ENCODE measurements at regions not wholly inside any gene's neighbourhood (a gene's known extent, or its start where the extent isn't known, plus 50 kb on each side); places are given as distances from the start of the nearest gene placed in this dataset.
"Not testable (repeated sequence)": the region's sequence is repeated elsewhere in the genome, so short reads cannot be mapped to it uniquely, and the experiment has no call there.

DNA sequence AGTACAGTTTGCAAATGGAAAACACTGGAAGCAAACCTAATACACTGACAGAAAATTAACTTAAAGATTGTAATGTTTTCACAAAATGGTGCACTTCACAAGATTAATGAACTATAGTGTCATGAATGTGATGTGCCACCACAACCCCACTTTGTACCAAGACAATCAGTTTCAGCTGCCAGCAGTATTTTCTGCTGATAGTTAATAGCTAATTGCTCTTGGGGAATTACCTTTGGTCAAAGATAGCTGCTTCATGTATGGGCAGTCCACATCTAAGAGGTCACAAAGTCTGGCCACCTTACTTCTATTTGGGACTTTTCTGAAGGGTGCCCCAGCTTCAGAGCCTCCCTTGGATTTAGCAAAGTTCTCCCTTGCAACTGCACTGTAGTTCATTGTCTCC, 254.0 kb downstream of the CALCRL start:
- Histone ChIP-seq H3K27ac (no peak overlapping the region), H3K4me1 (peaks cover 0 to 4% (median 0%) of the 10 kb centered on the region in 4 donors), H3K9me3 (no peaks in the 10 kb centered on the region), H3K4me3 (no peak overlapping the region), H3K27me3 (no peaks in the 10 kb centered on the region), H3K36me3 (no peaks in the 10 kb centered on the region)
- intact Hi-C loops (cut with DNase I; ENCODE audit: low total_unique reads): no loop called here
- no peak for DNase-seq
- TF ChIP-seq, protein P1, sequence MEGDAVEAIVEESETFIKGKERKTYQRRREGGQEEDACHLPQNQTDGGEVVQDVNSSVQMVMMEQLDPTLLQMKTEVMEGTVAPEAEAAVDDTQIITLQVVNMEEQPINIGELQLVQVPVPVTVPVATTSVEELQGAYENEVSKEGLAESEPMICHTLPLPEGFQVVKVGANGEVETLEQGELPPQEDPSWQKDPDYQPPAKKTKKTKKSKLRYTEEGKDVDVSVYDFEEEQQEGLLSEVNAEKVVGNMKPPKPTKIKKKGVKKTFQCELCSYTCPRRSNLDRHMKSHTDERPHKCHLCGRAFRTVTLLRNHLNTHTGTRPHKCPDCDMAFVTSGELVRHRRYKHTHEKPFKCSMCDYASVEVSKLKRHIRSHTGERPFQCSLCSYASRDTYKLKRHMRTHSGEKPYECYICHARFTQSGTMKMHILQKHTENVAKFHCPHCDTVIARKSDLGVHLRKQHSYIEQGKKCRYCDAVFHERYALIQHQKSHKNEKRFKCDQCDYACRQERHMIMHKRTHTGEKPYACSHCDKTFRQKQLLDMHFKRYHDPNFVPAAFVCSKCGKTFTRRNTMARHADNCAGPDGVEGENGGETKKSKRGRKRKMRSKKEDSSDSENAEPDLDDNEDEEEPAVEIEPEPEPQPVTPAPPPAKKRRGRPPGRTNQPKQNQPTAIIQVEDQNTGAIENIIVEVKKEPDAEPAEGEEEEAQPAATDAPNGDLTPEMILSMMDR (IDR thresholded peaks at IDR 0.05): no peak
- TF ChIP-seq POLR2A (IDR thresholded peaks at IDR 0.05) (no peak), POLR2AphosphoS5 (IDR thresholded peaks at IDR 0.05) (no peak), EP300 (IDR thresholded peaks at IDR 0.05) (no peak)

GRCh38 chr2:187188783-187189631, 259.0 kb downstream of the CALCRL start:
- 31 to 56% (median 38%) methylated on average over 4 of the region's 4 CpGs for WGBS, 5 donors
- Histone ChIP-seq H3K9me3 (no peaks in the 10 kb centered on the region), H3K4me3 (no peak overlapping the region), H3K27ac (no peak overlapping the region), H3K36me3 (no peaks in the 10 kb centered on the region), H3K27me3 (no peaks in the 10 kb centered on the region), H3K4me1 (peaks cover 0 to 6% (median 0%) of the 10 kb centered on the region in 4 donors)
- intact Hi-C loops (cut with DNase I; ENCODE audit: low total_unique reads): no loop called here
- TF ChIP-seq EP300 (IDR thresholded peaks at IDR 0.05): no peak
- TF ChIP-seq, protein P1 (IDR thresholded peaks at IDR 0.05): no peak
- TF ChIP-seq POLR2AphosphoS5 (IDR thresholded peaks at IDR 0.05): no peak
- TF ChIP-seq POLR2A (IDR thresholded peaks at IDR 0.05): no peak
- peak in 1 of 2 donors; percentile 39 for DNase-seq

DNA sequence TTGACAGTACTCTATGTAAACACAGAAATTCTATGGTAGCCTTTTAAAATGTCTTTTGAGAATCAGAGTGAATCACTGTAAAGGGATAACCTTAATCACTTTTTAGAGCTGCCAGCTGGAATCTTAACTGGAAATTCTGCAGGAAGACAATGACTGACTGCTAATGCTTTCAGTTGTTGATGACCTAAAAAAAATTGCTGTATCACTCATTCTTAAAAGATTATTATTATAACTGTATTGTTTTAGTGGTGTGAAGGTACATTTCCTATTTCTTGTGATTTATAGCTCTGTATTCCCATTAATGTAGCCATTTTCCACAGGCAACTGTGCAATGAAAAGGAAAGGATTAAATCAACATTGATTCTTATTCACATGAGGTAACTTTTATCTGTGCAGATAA, 260.5 kb downstream of the CALCRL start:
- H3K4me1 ChIP-seq: peaks cover 0 to 6% (median 0%) of the 10 kb centered on the region in 4 donors
- intact Hi-C loops (cut with DNase I; ENCODE audit: low total_unique reads): no loop called here
- TF ChIP-seq, protein P1 (IDR thresholded peaks at IDR 0.05): no peak
- TF ChIP-seq POLR2AphosphoS5 (IDR thresholded peaks at IDR 0.05) (no peak), POLR2A (IDR thresholded peaks at IDR 0.05) (no peak), EP300 (IDR thresholded peaks at IDR 0.05) (no peak)
- no peak overlapping the region for H3K4me3 ChIP-seq
- no peaks in the 10 kb centered on the region for H3K36me3 ChIP-seq
- DNase-seq: no peak
- no peaks in the 10 kb centered on the region for H3K27me3 ChIP-seq
- peaks cover 0 to 8% (median 2%) of the 10 kb centered on the region in 4 donors for H3K9me3 ChIP-seq
- H3K27ac ChIP-seq: no peak overlapping the region

DNA sequence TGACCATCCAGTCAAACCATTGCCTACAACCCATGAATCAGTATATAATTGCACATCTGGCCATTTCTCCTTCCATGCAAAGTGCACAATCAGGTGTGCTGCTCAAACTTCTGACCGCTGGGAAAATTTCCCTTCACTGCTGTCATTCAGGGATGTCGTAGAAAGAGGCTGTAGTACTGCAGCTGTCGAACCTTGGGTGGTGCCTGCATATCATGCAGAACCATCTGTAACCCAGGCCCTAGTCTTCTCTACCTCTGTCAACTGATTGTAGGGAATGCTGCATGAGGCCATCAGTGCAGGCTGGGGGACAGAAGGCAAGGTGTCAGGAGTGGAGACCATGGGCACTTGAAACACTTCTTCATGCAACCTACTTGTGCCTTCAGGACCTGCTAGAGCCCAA, 267.5 kb downstream of the CALCRL start:
- H3K4me3 ChIP-seq: no peak overlapping the region
- H3K27me3 ChIP-seq: no peaks in the 10 kb centered on the region
- no peaks in the 10 kb centered on the region for H3K4me1 ChIP-seq
- intact Hi-C loops (cut with DNase I; ENCODE audit: low total_unique reads): no loop called here
- DNase-seq: no peak
- H3K27ac ChIP-seq: no peak overlapping the region
- no peaks in the 10 kb centered on the region for H3K36me3 ChIP-seq
- 89 to 95% (median 93%) methylated on average over 3 of the region's 3 CpGs for WGBS, 5 donors
- TF ChIP-seq, protein P1 (IDR thresholded peaks at IDR 0.05): no peak
- TF ChIP-seq EP300 (IDR thresholded peaks at IDR 0.05) (no peak), POLR2AphosphoS5 (IDR thresholded peaks at IDR 0.05) (no peak), POLR2A (IDR thresholded peaks at IDR 0.05) (no peak)
- peaks cover 0 to 10% (median 5%) of the 10 kb centered on the region in 4 donors for H3K9me3 ChIP-seq

DNA sequence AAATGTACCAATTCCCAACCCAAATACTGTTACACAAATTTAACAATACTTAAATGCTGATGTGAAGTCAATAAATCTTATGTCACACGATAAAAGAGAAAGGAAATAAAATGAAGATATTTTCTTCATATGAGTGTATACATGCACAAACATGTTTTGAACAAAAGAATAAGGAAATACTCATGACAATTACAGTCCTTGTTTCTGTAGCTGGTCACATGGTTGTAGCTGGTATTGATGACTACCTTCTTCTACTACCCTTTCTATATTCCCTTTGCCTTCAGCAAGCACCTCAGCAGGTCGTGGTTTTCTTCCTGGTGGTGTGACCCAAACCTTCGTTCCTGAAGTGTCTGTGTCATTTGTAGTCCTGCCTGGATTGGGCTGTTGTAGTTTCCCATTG, 269.2 kb downstream of the CALCRL start:
- whole genome bisulfite sequencing, 5 donors: 58 to 80% (median 68%) methylated on average over 3 of the region's 3 CpGs
- H3K4me3 ChIP-seq: not testable (repeated sequence)

More for the DNA sequence above, 269.2 kb downstream of the CALCRL start:
- DNase-seq; intact Hi-C loops (cut with DNase I; ENCODE audit: low total_unique reads); H3K27ac ChIP-seq; H3K4me1 ChIP-seq; H3K27me3 ChIP-seq; H3K36me3 ChIP-seq: not testable (repeated sequence)
- H3K9me3 ChIP-seq: peaks cover 0 to 16% (median 5%) of the 10 kb centered on the region in 4 donors
